ENCODE measurements at regions not wholly inside any gene's neighbourhood (a gene's known extent, or its start where the extent isn't known, plus 50 kb on each side); places are given as distances from the start of the nearest gene placed in this dataset.

DNA sequence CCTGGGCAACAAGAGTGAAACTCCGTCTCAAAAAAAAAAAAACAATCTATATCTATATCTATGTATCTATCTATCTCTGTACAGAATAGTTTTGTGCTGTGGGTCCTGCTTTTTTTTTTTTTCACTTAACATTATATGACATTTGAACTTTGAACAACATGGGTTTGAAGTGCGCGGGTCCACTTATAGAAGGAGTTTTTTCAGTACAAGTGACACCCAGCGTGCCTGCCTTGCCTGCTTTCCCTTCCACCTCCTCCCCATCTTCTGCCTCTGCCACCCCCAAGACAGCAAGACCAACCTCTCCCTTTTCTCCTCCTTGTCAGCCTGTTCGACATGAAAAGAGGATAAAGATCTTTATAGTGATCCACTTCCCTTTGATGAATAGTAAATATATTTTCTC is 102.2 kb upstream of the KCNG1 start:
- TF ChIP-seq POLR2AphosphoS5 (IDR thresholded peaks at IDR 0.05; ENCODE audit: control insufficient read depth, insufficient read depth, low read depth, low read length) (no peak), ZNF57 (CRISPR knock-in tag; IDR thresholded peaks at IDR 0.05) (no peak), EP300 (IDR thresholded peaks at IDR 0.05; ENCODE audit: low read length) (no peak)

Measured in K562 (cell line).